HG03439 (cell line): ENCODE measurements at regions not wholly inside any gene's neighbourhood (a gene's known extent, or its start where the extent isn't known, plus 50 kb on each side); places are given as distances from the start of the nearest gene placed in this dataset.

Experiments
- ATAC-seq: cut with Tn5 transposase; IDR thresholded peaks from one replicate; pipeline ENCODE4 v1.9.1; 2021; ENCODE audit warnings: mild to moderate bottlenecking, moderate library complexity; ENCODE audit not compliant: unreplicated experiment

GRCh38 chr17:55584861-55585260, 73.6 kb upstream of the SMIM36 start:
- no peak for ATAC-seq

DNA sequence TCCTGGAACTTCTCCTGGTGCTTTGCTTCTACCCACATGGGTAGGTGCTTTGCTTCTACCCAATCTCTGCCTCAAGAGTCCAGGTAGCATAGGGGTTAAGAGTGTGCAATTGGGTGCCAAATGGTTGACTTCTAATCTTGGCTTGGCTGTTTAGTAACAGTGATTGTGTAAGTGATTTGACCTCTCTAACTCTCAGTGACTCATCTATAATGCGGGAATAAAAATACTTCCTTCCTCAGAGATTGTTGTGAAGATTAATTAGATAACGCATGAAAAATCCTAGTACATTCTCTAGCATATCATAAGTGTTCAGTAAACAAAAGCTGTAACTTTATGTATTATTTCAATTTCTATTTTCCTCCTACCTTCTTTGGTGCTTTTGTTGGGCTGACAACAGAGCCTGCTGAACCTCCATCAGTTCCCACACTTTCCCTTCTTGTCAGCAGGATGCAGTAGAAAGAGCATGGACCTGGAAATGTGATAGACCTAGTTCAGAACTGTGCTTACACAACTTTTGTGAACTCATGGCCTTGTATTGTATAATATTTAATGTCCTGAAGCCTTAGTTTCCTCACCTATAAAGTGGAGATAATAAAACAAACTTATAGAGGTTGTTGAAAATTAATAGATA, 72.9 kb upstream of the SMIM36 start:
- no peak for ATAC-seq

DNA sequence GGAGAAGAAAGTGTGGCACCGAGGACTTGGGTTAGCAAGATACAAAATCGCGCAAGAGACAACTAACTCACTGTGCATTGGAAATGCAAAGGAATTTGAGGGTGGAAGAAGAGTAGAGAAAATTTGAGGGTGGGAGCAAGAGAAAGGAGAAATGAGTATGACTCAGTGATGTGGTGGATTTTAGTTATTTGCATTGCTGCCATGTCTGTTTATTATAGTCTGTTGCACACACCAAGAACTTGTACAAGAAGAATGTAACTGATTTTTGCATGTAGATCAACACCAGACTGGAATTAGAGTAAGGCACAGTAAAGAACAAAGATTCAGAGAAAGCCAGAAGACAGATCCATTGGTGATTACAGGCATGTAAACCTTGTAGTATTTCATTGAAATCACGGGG, 71.6 kb upstream of the SMIM36 start:
- ATAC-seq, result no peak

GRCh38 chr17:55580596-55581133, 69.4 kb upstream of the SMIM36 start:
- peak; percentile 54 for ATAC-seq

- no peak for ATAC-seq
Measured at GRCh38 chr17:55577687-55578086, 66.4 kb upstream of the SMIM36 start.

GRCh38 chr17:55576996-55577586, 65.8 kb upstream of the SMIM36 start:
- ATAC-seq, result no peak

GRCh38 chr17:55576237-55576995, 65.2 kb upstream of the SMIM36 start:
- ATAC-seq, result no peak

GRCh38 chr17:55575058-55575636, 63.9 kb upstream of the SMIM36 start:
- no peak for ATAC-seq

- ATAC-seq, result no peak
Measured at GRCh38 chr17:55572599-55572998, 61.3 kb upstream of the SMIM36 start.

DNA sequence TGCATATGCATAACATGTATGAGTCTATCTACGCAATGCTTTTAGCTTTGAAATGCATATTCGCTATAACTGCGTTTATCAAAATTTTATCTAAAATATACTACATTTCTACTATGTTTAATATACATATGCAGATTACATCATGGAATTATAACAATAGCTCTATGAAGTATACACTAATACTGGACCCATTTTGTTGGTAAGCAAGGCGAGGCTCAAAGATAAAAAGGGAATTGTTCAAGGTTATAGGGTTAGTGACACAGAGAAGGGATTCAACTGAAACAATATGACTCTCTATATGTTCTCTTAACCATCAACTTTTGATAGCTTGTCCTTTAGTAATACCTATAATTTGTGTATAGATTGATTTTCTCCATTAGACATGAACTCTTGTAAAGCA, 60.9 kb upstream of the SMIM36 start:
- ATAC-seq, result no peak

DNA sequence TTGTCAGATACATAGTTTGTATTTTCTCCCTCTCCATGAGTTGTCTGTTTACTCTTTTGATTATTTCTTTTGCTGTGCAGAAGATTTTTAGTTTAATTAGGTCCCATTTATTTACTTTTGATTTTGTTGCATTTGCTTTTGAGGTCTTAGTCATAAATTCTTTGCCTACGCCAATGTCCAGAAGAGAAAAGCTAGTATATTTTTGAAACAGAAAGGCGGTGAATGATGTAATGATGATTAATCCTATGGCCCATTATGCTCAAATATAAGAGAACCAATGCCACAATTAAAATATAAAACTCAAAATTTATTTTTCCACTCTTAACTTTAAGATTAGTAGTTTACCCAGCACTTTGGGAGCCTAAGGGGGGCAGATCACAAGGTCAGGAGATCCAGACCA, 59.8 kb upstream of the SMIM36 start:
- ATAC-seq, result no peak

- no peak for ATAC-seq
Measured at GRCh38 chr17:55570391-55570790, 59.1 kb upstream of the SMIM36 start.

- no peak for ATAC-seq
Measured at GRCh38 chr17:55567240-55568214, 56.3 kb upstream of the SMIM36 start.

DNA sequence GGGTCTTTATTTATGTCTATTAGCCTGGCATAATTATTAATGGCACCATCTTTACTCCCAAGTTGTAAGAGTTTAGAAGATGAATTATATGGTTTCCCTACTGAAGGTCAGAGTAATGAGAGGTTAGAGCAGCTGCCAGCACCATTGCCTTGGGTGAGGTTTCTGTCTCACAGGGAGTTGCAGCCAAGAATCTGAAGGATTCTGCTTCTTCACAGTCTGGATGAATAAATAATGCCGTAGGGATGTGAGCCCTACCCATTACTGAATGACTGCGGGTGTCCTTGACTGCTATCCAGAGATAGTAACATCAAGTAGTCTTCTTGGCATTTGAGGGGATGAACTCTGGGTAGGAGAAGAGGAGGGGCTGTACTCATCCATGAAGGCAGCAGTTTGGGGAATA, 52.8 kb upstream of the SMIM36 start:
- ATAC-seq, result no peak

DNA sequence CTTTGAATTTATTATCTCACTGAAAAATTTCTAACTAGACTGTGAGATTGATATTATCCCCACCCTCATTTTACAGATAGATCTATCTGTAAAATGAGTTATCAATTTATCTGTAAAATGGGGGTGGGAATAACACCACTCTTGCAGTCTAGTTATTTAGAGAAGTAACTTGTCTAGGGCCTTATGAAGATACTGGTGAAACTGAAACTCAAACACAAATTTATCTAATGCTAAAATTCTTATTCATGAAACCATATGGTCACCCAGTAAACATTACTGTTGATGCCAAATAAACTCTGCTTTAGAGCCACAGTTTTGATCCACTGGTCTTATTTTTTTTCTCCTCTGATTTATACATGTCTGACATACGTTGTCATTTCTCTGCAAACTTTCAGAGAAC, 52.1 kb upstream of the SMIM36 start:
- ATAC-seq, result peak; percentile 67

GRCh38 chr17:55561973-55562495, 50.8 kb upstream of the SMIM36 start:
- ATAC-seq, result no peak

GRCh38 chr17:55561316-55561972, 50.2 kb upstream of the SMIM36 start:
- no peak for ATAC-seq
